Ishikawa (cell line): ENCODE measurements at regions not wholly inside any gene's neighbourhood (a gene's known extent, or its start where the extent isn't known, plus 50 kb on each side); places are given as distances from the start of the nearest gene placed in this dataset.

ENCODE experiments used
- CEBPB ChIP-seq: IDR thresholded peaks from 2 replicates; pipeline ENCODE4 v1.6.1; 2012
- CREB1 ChIP-seq: IDR thresholded peaks from 2 replicates; pipeline ENCODE4 v1.6.1; 2012; ENCODE audit warnings: low read depth
- EGR1 ChIP-seq: IDR thresholded peaks from 2 replicates; pipeline ENCODE4 v1.6.1; 2012
- EP300 ChIP-seq: IDR thresholded peaks from 2 replicates; pipeline ENCODE4 v1.6.1; 2012; ENCODE audit warnings: borderline replicate concordance
- FOXM1 ChIP-seq: IDR thresholded peaks from 2 replicates; pipeline ENCODE4 v1.6.1; 2012; ENCODE audit warnings: low read depth, borderline replicate concordance
- MAX ChIP-seq: IDR thresholded peaks from 2 replicates; pipeline ENCODE4 v1.6.1; 2012
- NFIC ChIP-seq: IDR thresholded peaks from 2 replicates; pipeline ENCODE4 v1.6.1; 2012
- RAD21 ChIP-seq: IDR thresholded peaks from 2 replicates; pipeline ENCODE4 v1.6.1; 2012; ENCODE audit warnings: low read depth
- REST ChIP-seq: IDR thresholded peaks from 2 replicates; pipeline ENCODE4 v1.6.1; 2012; ENCODE audit warnings: low read depth, mild to moderate bottlenecking
- TAF1 ChIP-seq: IDR thresholded peaks from 2 replicates; pipeline ENCODE4 v1.6.1; 2012; ENCODE audit warnings: low read depth, mild to moderate bottlenecking
- TCF12 ChIP-seq: IDR thresholded peaks from 2 replicates; pipeline ENCODE4 v1.6.1; 2012; ENCODE audit warnings: low read depth
- TEAD4 ChIP-seq: IDR thresholded peaks from 2 replicates; pipeline ENCODE4 v1.6.1; 2012
- USF1 ChIP-seq: IDR thresholded peaks from 2 replicates; pipeline ENCODE4 v1.6.1; 2012
- YY1 ChIP-seq: IDR thresholded peaks from 2 replicates; pipeline ENCODE4 v1.6.1; 2012; ENCODE audit warnings: low read depth
- ZBTB7A ChIP-seq: IDR thresholded peaks from 2 replicates; pipeline ENCODE4 v1.6.1; 2012; ENCODE audit warnings: low read depth

- TF ChIP-seq REST (no peak), NFIC (no peak), EGR1 (no peak), FOXM1 (no peak), RAD21 (no peak), USF1 (no peak), TAF1 (no peak), EP300 (no peak), CEBPB (no peak), TEAD4 (no peak), CREB1 (no peak), MAX (no peak), YY1 (no peak), ZBTB7A (no peak), TCF12 (no peak)
Observed at GRCh38 chr7:115679423-115679822, 351.1 kb downstream of the TFEC start.

- TF ChIP-seq TAF1 (no peak), REST (no peak), YY1 (no peak), CREB1 (no peak), EGR1 (no peak), NFIC (no peak), TCF12 (no peak), FOXM1 (no peak), RAD21 (no peak), EP300 (no peak), TEAD4 (no peak), CEBPB (no peak)
Observed at GRCh38 chr7:115678086-115678982, 352.2 kb downstream of the TFEC start.

GRCh38 chr7:115676707-115677106, 353.9 kb downstream of the TFEC start:
- TF ChIP-seq EP300 (no peak), NFIC (no peak), FOXM1 (no peak), USF1 (no peak), REST (no peak), TEAD4 (no peak), CREB1 (no peak), TCF12 (no peak), RAD21 (no peak), CEBPB (no peak), YY1 (no peak), EGR1 (no peak), ZBTB7A (no peak), TAF1 (no peak), MAX (no peak)

GRCh38 chr7:115676080-115676479, 354.5 kb downstream of the TFEC start:
- TF ChIP-seq EGR1: no peak
- TF ChIP-seq EP300: no peak
- TF ChIP-seq YY1: no peak
- TF ChIP-seq TCF12: no peak
- no peak for TF ChIP-seq REST
- TF ChIP-seq RAD21: no peak; the same call in 1 of the 2 replicates
- TF ChIP-seq TEAD4: no peak
- TF ChIP-seq NFIC: no peak
- TF ChIP-seq ZBTB7A: no peak
- TF ChIP-seq FOXM1: no peak
- no peak for TF ChIP-seq MAX
- TF ChIP-seq CREB1: no peak
- TF ChIP-seq USF1: no peak
- no peak for TF ChIP-seq CEBPB
- no peak for TF ChIP-seq TAF1
